Upper lobe of left lung (tissue), 4 donors: ENCODE measurements at regions not wholly inside any gene's neighbourhood (a gene's known extent, or its start where the extent isn't known, plus 50 kb on each side); places are given as distances from the start of the nearest gene placed in this dataset.

Experiments
- EP300 ChIP-seq, 4 donors: sonication (generic); formaldehyde crosslinking; IDR thresholded peaks; one replicate each; pipeline ENCODE4 v1.5.1; 2017; ENCODE audit warnings: antibody characterized with exemption in 4 of 4, control low read depth in 2 of 4
- POLR2A ChIP-seq, 4 donors: fragments of 450-650 bp; IDR thresholded peaks; one replicate each; pipeline ENCODE4 v1.5.1; 2016 to 2017; ENCODE audit warnings: antibody characterized with exemption in 4 of 4, mild to moderate bottlenecking in 2 of 4
- POLR2AphosphoS5 ChIP-seq, 2 donors: sonication (generic); formaldehyde crosslinking; IDR thresholded peaks; one replicate each; pipeline ENCODE4 v1.5.1; 2017; ENCODE audit warnings: antibody characterized with exemption in 2 of 2
- TF ChIP-seq, protein P1 (sequence below), 6 experiments: fragments of 450-650 bp in 4 of 6; fragments of 200-600 bp in 2 of 6; sonication (generic) in 2 of 6; IDR thresholded peaks; one replicate each; pipeline ENCODE4 v1.5.1; 2016 to 2019; ENCODE audit warnings: antibody characterized with exemption in 6 of 6

DNA sequence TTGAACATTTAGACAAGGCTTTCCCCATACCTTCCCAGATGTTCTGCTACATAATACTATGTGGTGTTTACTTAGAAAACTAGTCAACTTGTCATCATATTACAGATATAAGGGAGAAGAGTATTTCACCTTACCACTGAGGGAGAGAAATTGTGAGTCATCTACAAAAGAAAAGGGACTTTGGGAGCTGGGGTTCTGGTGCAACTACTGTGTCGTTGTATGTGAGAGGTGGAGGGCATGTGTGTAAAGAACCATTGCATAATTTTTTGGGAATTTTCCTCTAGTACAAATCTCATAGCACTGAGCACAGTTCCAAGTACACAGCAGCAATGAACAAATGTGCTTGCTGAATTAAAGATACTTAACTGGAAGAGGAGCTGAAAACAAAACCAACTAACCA is 665.6 kb downstream of the DHX35 start:
- TF ChIP-seq, protein P1, sequence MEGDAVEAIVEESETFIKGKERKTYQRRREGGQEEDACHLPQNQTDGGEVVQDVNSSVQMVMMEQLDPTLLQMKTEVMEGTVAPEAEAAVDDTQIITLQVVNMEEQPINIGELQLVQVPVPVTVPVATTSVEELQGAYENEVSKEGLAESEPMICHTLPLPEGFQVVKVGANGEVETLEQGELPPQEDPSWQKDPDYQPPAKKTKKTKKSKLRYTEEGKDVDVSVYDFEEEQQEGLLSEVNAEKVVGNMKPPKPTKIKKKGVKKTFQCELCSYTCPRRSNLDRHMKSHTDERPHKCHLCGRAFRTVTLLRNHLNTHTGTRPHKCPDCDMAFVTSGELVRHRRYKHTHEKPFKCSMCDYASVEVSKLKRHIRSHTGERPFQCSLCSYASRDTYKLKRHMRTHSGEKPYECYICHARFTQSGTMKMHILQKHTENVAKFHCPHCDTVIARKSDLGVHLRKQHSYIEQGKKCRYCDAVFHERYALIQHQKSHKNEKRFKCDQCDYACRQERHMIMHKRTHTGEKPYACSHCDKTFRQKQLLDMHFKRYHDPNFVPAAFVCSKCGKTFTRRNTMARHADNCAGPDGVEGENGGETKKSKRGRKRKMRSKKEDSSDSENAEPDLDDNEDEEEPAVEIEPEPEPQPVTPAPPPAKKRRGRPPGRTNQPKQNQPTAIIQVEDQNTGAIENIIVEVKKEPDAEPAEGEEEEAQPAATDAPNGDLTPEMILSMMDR (IDR thresholded peaks at IDR 0.05), result no peak
- TF ChIP-seq EP300 (IDR thresholded peaks at IDR 0.05) (no peak), POLR2AphosphoS5 (IDR thresholded peaks at IDR 0.05) (no peak), POLR2A (IDR thresholded peaks at IDR 0.05) (no peak)
